ENCODE measurements at regions not wholly inside any gene's neighbourhood (a gene's known extent, or its start where the extent isn't known, plus 50 kb on each side); places are given as distances from the start of the nearest gene placed in this dataset.
A peak's percentile ranks its signal among the peaks of the same experiment; 100 is the strongest.

GRCh38 chr21:27114111-27114510 lies 147.2 kb upstream of the ADAMTS5 start (continued):
- TF ChIP-seq ZNF462 (CRISPR knock-in tag; IDR thresholded peaks at IDR 0.05) (no peak), REST (IDR thresholded peaks at IDR 0.05; ENCODE audit: unreplicated experiment) (no peak), EZH2 (IDR thresholded peaks at IDR 0.05; ENCODE audit: low read depth, unreplicated experiment) (no peak)

- H2AFZ ChIP-seq: no peak overlapping the region
- Mint-ChIP-seq H3K4me1 (peaks cover 7% of the 10 kb centered on the region; the same call in 2 of the 3 replicates), H3K9me3 (peaks cover 4% of the 10 kb centered on the region; the same call in 2 of the 3 replicates), H3K27ac (no peak overlapping the region), H3K36me3 (ENCODE audit: low read depth) (peaks cover 3% of the 10 kb centered on the region; the same call in 1 of the 3 replicates), H3K27me3 (ENCODE audit: insufficient read depth, low read depth, poor library complexity) (peaks cover 2% of the 10 kb centered on the region), H3K4me3 (no peak overlapping the region)
- H3K4me2 ChIP-seq: 0 out of 2 replicates have a peak overlapping the region, but pooled peaks have one; percentile 39
- H3K4me1 ChIP-seq (ENCODE audit: insufficient read depth): peaks cover 15% of the 10 kb centered on the region
- no peaks in the 10 kb centered on the region for H4K20me1 ChIP-seq (replicated peaks; ENCODE audit: insufficient read depth)
- H3K27me3 ChIP-seq (ENCODE audit: insufficient read depth): no peaks in the 10 kb centered on the region
- DNase-seq (ENCODE audit: low spot score): no peak
- H3F3A ChIP-seq (replicated peaks; ENCODE audit: low read depth): no peaks in the 10 kb centered on the region
- H3K27ac ChIP-seq (ENCODE audit: low read depth): no peak overlapping the region
- ATAC-seq: no peak
- H3K36me3 ChIP-seq (ENCODE audit: insufficient read depth): no peaks in the 10 kb centered on the region
- no peaks in the 10 kb centered on the region for H3K79me2 ChIP-seq (replicated peaks; ENCODE audit: insufficient read depth)
- H3K9me2 ChIP-seq (ENCODE audit: insufficient read depth): no peaks in the 10 kb centered on the region
- H3K4me3 ChIP-seq: no peak overlapping the region
- TF ChIP-seq ZNF462 (CRISPR knock-in tag; IDR thresholded peaks at IDR 0.05): no peak
- TF ChIP-seq EZH2 (IDR thresholded peaks at IDR 0.05; ENCODE audit: low read depth, unreplicated experiment): no peak
Measured at GRCh38 chr21:27112186-27112585, 145.3 kb upstream of the ADAMTS5 start.

Data from GM23338 (cell line).